ENCODE measurements at regions not wholly inside any gene's neighbourhood (a gene's known extent, or its start where the extent isn't known, plus 50 kb on each side); places are given as distances from the start of the nearest gene placed in this dataset.

- TF ChIP-seq YY1 (IDR thresholded peaks at IDR 0.05; ENCODE audit: insufficient read depth, insufficient read length): no peak
- no peak for TF ChIP-seq ZNF274 (IDR thresholded peaks at IDR 0.05; ENCODE audit: low read depth, low read length)
Measured at GRCh38 chr10:21036757-21037156, 139.6 kb upstream of the NEBL start.

Measured in NT2/D1 (cell line).